ENCODE measurements at regions not wholly inside any gene's neighbourhood (a gene's known extent, or its start where the extent isn't known, plus 50 kb on each side); places are given as distances from the start of the nearest gene placed in this dataset.
A peak's percentile ranks its signal among the peaks of the same experiment; 100 is the strongest.

DNA sequence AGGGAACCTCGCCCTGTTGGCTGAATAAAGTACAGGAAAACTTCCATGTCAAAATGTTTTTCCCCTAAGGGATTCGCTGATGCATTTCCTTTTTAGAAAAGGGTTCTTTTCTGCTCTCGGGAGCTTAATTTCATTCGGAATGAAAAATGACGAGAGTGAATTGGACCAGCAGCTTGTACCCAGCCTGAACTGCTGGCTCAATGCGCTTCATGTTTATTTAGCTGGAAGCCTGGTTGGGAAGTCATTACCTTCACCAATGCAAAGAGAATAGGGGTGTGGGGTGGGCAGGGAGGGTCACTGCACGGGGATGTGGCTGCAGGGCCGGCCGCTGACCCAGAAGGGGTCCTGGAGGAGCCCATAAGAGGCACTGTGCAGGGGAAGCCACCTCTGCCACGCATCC is 207.7 kb downstream of the ENGASE start:
- no peak for TF ChIP-seq ZFX (IDR thresholded peaks at IDR 0.05)
- TF ChIP-seq, protein P1, sequence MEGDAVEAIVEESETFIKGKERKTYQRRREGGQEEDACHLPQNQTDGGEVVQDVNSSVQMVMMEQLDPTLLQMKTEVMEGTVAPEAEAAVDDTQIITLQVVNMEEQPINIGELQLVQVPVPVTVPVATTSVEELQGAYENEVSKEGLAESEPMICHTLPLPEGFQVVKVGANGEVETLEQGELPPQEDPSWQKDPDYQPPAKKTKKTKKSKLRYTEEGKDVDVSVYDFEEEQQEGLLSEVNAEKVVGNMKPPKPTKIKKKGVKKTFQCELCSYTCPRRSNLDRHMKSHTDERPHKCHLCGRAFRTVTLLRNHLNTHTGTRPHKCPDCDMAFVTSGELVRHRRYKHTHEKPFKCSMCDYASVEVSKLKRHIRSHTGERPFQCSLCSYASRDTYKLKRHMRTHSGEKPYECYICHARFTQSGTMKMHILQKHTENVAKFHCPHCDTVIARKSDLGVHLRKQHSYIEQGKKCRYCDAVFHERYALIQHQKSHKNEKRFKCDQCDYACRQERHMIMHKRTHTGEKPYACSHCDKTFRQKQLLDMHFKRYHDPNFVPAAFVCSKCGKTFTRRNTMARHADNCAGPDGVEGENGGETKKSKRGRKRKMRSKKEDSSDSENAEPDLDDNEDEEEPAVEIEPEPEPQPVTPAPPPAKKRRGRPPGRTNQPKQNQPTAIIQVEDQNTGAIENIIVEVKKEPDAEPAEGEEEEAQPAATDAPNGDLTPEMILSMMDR (conservative IDR thresholded peaks at IDR 0.05) = no peak
- H3K27ac ChIP-seq = no peak overlapping the region

DNA sequence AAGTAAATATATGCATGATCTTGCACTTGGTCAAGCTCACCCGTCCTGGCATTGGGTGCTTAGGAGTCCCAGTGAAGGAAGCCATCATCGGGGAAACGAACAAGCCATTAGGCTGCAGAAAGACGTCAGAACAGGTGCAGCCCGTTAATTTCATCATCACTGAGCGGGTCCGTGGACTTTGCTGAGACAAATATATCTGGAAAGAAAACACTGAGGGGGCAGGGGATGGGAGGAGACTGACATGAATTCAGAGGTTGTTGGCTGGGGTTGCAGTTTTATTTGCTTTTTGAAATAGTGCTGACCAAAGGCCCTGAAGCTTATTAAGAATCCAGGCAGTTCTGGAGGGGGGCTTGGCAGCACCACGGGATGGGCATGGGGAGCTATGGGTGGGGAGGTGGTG is 207.2 kb downstream of the ENGASE start:
- TF ChIP-seq, protein P1 (conservative IDR thresholded peaks at IDR 0.05) = no peak
- TF ChIP-seq ZFX (IDR thresholded peaks at IDR 0.05) = no peak
- no peak overlapping the region for H3K27ac ChIP-seq

DNA sequence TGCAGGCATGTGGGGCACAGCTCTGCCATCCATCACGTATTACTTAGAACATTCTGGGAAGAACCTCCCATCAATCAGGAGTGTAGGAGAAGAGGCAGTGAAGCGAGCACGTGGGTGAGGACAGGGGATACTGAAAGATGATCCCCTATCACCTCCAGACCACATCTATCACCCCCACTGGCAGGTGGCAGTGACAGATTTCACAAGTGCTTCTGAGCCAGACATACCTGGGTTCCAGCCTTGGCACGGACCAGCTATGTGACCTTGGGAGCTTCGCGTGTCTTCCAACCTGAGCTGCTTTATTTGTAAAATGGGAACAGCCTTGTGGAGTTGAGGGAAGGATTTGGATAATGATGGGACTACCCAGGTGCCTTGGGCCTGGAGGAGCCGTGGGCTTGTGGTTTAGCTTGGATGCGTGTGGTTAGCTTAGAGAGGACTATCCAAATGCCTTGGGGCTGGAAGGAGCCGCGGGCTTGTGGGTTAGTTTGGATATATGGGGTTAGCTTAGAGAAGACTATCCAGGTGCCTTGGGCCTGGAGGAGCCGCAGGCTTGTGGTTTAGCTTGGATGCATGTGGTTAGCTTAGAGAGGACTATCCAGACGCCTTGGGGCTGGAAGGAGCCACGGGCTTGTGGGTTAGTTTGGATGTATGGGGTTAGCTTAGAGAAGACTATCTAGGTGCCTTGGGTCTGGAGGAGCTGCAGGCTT is 206.4 kb downstream of the ENGASE start:
- H3K27ac ChIP-seq = no peak overlapping the region

DNA sequence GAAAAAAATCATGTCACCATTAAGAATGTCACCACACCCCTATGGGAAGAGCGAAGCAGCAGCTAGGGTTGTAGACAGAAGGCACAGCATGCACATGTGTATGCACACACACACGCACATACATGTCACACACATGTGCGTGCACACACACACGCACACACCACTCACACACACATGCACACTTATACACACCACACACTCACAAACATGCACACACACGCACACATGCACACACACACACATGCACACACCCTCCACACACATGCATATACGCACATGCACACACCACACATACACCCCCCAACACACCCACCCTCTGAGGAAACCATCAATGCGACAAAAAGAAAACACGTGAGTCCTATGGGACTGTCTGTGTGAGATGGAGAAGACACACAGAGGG is 205.4 kb downstream of the ENGASE start:
- TF ChIP-seq ZFX (IDR thresholded peaks at IDR 0.05) = no peak
- TF ChIP-seq, protein P1 (conservative IDR thresholded peaks at IDR 0.05) = no peak
- no peak overlapping the region for H3K27ac ChIP-seq

More for the DNA sequence above, 206.4 kb downstream of the ENGASE start:
- TF ChIP-seq, protein P1 (conservative IDR thresholded peaks at IDR 0.05) = no peak
- TF ChIP-seq ZFX (IDR thresholded peaks at IDR 0.05) = no peak

DNA sequence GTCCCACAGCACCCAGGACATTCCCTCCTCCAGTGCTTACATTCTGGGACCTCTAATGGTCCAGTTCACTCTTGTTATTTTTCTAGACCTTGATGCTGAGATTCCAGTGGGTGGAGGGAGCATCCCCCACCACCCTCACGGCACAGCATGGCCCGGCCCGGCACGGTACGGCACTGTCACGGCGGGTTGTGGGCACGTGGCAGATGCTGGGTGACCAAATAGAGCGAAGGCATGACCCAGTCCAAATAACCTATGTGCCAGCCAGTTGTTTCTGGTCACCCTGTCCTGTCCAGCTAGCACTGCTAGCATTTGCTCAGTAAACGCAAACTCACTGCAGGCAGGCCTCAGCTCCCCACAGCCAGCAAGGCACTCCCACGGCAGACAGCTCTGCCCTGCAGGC is 204.7 kb downstream of the ENGASE start:
- no peak for TF ChIP-seq ZFX (IDR thresholded peaks at IDR 0.05)
- TF ChIP-seq, protein P1 (conservative IDR thresholded peaks at IDR 0.05) = no peak
- no peak overlapping the region for H3K27ac ChIP-seq

DNA sequence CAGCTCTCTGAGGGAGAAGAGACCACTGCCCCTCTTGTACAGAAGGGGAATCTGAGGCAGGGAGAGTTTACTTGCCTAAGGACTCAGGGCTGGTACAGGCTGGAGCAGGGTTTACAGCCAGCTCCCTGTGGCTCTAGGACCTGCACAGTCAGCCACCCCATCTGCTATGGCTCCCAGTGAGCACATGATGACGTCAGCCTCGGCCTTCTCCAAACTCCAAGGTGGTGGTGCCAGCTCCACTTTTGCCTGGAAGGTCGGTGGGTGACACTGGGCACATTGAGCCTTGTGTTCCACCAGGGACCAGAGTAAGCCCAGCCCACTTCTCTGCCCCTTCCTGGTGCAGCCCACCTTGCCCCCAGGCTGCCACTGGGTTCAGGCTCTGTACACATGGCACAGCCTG is 202.2 kb downstream of the ENGASE start:
- no peak for TF ChIP-seq ZFX (IDR thresholded peaks at IDR 0.05)
- TF ChIP-seq, protein P1 (conservative IDR thresholded peaks at IDR 0.05) = no peak
- H3K27ac ChIP-seq = no peak overlapping the region

DNA sequence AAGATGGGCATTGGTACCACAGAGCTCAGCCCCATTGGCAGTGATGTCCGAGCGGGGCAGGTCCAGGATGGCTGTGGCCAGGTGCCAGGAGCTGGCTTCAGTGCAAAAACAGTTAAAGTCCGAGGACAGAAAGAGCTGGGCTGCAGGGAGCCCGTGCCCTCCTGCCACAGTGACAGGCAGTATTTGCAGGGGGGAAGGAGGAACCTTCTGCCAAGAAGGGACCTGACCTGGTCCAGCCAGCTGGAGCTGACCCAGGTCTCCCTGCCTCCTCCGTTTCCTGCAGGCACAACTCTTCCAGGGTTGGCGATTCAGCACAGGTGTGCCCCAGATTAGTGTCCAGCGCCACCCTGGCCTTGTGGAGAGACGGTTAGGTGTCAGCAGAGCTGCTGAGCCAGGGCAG is 199.0 kb downstream of the ENGASE start:
- 0 out of 2 replicates have a peak overlapping the region, but pooled peaks have one; percentile 11 for H3K27ac ChIP-seq
- TF ChIP-seq, protein P1 (conservative IDR thresholded peaks at IDR 0.05) = no peak
- TF ChIP-seq ZFX (IDR thresholded peaks at IDR 0.05) = no peak

Data from C4-2B (cell line).